GM10266 (cell line): ENCODE measurements at regions not wholly inside any gene's neighbourhood (a gene's known extent, or its start where the extent isn't known, plus 50 kb on each side); places are given as distances from the start of the nearest gene placed in this dataset.

Experiments
- DNase-seq: peaks from one replicate; pipeline ENCODE4 v3.0.0; 2012; ENCODE audit errors: extremely low spot score
- TF ChIP-seq, protein P1 (sequence below): IDR thresholded peaks from 2 replicates; pipeline ENCODE4 v1.5.1; 2012; ENCODE audit warnings: mild to moderate bottlenecking, low read depth; ENCODE audit not compliant: control insufficient read depth, insufficient read depth; ENCODE audit errors: missing control alignments

DNA sequence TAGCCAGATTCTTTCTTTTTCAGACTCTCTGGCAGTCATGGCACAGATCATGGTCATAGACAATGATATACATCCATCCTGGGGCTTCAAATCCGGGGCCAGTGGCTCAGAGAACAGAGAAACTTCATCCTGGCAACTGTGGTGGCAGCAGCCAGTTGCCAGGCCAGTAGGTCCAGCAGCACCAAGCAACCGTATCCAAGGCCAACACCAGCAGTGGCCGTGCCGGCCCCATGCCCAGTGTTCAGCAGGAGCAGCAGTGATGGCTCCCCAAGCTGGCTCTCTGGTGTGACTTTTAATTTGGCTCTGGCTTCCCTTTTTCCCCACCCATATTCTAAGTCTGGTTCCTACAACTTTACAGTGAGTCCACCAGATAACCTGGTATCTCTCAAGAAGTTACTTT is 300.5 kb downstream of the DEPDC1B start:
- DNase-seq: no peak
- TF ChIP-seq, protein P1, sequence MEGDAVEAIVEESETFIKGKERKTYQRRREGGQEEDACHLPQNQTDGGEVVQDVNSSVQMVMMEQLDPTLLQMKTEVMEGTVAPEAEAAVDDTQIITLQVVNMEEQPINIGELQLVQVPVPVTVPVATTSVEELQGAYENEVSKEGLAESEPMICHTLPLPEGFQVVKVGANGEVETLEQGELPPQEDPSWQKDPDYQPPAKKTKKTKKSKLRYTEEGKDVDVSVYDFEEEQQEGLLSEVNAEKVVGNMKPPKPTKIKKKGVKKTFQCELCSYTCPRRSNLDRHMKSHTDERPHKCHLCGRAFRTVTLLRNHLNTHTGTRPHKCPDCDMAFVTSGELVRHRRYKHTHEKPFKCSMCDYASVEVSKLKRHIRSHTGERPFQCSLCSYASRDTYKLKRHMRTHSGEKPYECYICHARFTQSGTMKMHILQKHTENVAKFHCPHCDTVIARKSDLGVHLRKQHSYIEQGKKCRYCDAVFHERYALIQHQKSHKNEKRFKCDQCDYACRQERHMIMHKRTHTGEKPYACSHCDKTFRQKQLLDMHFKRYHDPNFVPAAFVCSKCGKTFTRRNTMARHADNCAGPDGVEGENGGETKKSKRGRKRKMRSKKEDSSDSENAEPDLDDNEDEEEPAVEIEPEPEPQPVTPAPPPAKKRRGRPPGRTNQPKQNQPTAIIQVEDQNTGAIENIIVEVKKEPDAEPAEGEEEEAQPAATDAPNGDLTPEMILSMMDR: no peak

DNA sequence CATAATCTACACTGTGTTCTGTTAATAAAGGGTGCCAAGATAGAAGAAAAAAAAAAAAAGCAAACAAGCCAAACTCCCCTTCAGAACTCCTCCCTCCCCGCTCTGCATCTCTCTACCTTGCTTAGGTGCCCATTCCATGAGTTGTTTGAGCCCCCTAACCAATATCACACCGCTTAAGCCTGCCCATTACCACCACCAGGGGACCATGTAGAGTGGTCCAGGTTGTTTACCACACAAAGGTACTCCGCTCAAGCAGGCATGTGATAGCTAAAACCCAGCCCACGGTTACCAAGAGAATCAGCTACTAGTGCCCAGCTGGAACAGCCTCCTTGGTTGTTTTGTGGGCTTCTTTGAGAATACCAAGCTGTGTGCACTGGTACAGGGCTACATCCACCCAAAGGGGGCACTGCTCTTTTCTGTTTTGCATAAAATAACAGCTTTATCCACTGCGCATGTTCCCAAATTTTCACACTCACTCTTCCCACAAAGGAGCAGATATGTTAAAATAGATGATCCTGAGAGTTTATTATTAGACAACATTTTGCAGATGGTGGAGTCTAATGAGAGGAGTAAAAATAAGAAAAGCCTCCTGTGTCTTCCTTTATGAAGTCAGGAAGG is 304.1 kb downstream of the DEPDC1B start:
- TF ChIP-seq, protein P1: no peak
- no peak for DNase-seq

DNA sequence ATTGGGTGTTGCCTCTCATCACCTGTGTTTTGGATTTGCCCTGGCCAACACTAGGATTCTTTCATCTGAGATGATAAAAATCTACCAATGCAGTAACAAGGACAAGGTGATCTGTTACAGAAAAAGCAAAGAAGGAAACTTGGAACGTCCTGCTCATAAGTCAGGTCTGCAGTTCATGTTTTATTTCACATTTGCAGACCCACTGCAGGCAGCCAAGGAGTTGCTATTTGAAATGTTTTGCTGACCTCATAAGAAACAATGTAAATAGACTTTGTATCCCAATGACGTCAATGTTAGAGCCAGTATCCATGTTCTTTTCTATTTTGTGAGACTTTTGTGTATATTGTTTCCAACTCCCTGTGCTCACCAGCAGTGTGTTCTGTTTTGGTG is 312.9 kb downstream of the DEPDC1B start:
- TF ChIP-seq, protein P1: no peak
- DNase-seq: no peak

DNA sequence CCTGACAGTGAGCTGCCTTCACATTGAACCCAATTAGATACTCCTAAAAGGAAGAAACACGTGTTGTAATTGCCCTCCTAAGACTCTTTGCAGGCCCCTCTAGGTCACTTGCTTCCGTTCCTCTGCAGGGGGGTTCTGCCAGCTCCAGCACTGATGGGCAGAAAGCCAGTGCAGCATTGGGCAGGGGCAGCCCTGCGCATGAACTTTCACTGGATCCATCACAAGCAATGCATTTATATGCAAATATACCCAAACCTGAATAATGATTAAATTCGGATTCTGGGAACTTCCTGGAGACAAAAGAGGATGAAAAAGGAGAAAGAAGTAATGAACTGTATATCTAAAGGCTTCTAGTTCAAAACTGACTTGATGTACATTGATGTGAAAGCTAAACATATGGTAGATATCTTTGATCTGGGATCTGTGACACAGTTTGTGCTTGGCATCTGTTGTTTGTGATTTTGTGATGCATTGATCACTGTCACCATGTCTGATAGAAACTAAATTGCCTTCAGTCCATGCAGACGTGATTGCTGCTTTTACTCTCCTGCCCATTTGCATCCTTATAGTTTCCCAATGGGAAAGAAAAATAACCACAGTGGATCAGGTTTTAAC is 313.4 kb downstream of the DEPDC1B start:
- TF ChIP-seq, protein P1: no peak
- no peak for DNase-seq

DNA sequence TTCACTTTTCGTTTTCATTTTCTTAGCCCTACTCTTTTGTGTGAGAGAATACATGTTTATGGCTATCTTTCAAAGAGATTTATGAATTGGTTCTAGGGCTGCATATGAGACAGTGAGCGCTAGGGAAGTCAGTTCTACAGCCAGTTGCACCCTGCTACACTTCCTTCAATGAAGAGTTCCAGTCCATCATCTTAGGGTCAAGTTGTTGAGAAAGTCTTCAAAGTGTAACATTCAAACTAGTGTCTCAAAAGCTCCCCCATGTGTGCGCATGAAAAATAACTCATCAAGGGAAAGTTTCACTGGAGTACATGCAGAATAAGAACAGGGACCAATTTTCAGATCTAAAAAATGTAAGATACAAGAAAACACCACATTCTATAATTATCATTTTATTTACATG is 317.2 kb downstream of the DEPDC1B start:
- TF ChIP-seq, protein P1: peak; percentile 44
- DNase-seq: peak; percentile 32

DNA sequence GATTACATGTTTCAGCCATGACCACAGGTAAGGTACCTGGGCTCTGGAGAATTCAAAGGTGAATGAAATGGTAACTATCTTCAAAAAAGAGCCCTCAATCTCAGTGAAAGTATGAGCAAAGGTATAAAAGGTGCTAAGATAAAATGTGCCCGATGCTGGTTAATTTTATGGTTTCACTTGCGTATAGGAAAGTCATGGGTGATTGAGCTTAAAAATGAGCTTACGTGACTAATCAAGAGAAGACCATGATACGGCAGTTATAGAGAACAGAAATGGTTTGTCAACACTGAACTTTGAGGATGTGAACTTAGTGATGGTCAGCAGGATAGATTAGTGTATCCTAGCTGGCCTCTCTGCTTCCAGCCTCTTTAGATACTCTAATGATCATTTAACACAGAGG is 320.1 kb downstream of the DEPDC1B start:
- DNase-seq: peak; percentile 24
- TF ChIP-seq, protein P1: no peak

DNA sequence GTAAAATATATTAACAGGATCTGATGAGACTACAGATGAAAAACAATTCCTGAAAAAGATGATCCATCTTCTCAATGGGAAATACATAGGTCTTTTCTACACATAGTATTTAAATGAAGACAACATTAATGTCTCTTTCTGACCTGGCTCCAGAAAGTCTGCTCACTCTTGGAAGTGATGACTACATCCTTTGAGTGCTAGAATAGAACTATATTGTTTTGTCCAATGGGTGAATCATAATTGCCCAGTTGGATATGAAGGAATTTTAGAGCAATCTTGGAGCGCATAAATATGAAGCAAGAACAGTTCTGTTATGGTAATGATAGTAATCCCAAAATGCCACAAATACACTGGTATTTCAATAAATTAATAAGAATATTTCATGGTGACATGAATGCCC is 322.1 kb downstream of the DEPDC1B start:
- no peak for DNase-seq
- TF ChIP-seq, protein P1: no peak
